ENCODE measurements at regions not wholly inside any gene's neighbourhood (a gene's known extent, or its start where the extent isn't known, plus 50 kb on each side); places are given as distances from the start of the nearest gene placed in this dataset.

GRCh38 chr2:103868396-103868795, 985.5 kb upstream of the POU3F3 start:
- TF ChIP-seq, protein P1, sequence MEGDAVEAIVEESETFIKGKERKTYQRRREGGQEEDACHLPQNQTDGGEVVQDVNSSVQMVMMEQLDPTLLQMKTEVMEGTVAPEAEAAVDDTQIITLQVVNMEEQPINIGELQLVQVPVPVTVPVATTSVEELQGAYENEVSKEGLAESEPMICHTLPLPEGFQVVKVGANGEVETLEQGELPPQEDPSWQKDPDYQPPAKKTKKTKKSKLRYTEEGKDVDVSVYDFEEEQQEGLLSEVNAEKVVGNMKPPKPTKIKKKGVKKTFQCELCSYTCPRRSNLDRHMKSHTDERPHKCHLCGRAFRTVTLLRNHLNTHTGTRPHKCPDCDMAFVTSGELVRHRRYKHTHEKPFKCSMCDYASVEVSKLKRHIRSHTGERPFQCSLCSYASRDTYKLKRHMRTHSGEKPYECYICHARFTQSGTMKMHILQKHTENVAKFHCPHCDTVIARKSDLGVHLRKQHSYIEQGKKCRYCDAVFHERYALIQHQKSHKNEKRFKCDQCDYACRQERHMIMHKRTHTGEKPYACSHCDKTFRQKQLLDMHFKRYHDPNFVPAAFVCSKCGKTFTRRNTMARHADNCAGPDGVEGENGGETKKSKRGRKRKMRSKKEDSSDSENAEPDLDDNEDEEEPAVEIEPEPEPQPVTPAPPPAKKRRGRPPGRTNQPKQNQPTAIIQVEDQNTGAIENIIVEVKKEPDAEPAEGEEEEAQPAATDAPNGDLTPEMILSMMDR (IDR thresholded peaks at IDR 0.05; ENCODE audit: borderline replicate concordance, extremely low read depth, low read length, poor library complexity, severe bottlenecking) = no peak
- TF ChIP-seq EZH2 (IDR thresholded peaks at IDR 0.05; ENCODE audit: borderline replicate concordance, low read depth, low read length, severe bottlenecking) = no peak
- ATAC-seq (ENCODE audit: insufficient read depth, low read depth) = no peak
- no peaks in the 10 kb centered on the region for H3K36me3 ChIP-seq (ENCODE audit: insufficient read depth, low read length)

DNA sequence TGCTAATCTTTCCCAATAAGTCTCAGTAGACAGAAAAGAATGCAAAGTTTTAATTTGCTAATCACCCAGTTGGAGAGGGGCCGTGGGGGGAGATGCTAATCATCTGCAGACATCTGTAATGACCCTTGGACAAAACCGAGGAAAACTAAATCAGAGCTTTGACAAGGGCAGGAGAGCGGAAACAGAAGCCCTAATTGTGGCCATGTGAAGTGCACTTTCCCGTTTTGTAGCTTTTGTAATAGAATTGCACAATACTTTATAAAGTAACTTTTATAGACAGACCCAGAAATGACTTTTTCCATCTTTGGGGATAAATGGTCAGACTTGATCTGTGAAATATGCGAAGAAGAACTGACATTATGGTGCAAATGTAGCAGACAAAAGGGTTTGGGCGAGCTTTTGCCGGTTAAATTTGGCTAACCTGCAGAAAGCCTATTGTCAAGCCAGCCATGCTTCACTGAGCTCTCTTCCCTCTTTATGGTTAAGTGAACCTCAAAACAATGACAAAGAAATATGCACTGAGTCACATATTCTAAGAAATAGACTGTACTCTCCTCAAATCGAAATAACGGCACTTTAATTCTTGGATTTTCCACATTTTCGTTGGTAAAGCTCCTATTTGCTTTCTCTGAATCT, 980.1 kb upstream of the POU3F3 start:
- ATAC-seq (ENCODE audit: insufficient read depth, low read depth) (no peak), DNase-seq (no peak)
- no peak overlapping the region for H3K4me2 ChIP-seq (ENCODE audit: insufficient read depth, low read length)
- H3K4me3 ChIP-seq (ENCODE audit: low read depth in 1 of 2, low read length in 2 of 2) = no peak overlapping the region
- no peaks in the 10 kb centered on the region for H3K79me2 ChIP-seq (ENCODE audit: insufficient read depth, low read length)
- H3K9me3 ChIP-seq (ENCODE audit: insufficient read depth, low read length, severe bottlenecking) = no peaks in the 10 kb centered on the region
- no peak overlapping the region for H3K9ac ChIP-seq (ENCODE audit: low read depth, low read length)
- no peak overlapping the region for H2AFZ ChIP-seq (ENCODE audit: low read depth, low read length)
- H3K36me3 ChIP-seq (ENCODE audit: insufficient read depth, low read length) = no peaks in the 10 kb centered on the region
- no peaks in the 10 kb centered on the region for H3K27me3 ChIP-seq (ENCODE audit: insufficient read depth, low read length, poor library complexity)
- no peak overlapping the region for H3K27ac ChIP-seq (ENCODE audit: low read length)
- no peaks in the 10 kb centered on the region for H3K4me1 ChIP-seq (ENCODE audit: insufficient read depth, low read length)
- H4K20me1 ChIP-seq (ENCODE audit: insufficient read depth, low read length) = no peaks in the 10 kb centered on the region
- no peak for TF ChIP-seq EZH2 (IDR thresholded peaks at IDR 0.05; ENCODE audit: borderline replicate concordance, low read depth, low read length, severe bottlenecking)
- TF ChIP-seq, protein P1 (IDR thresholded peaks at IDR 0.05; ENCODE audit: borderline replicate concordance, extremely low read depth, low read length, poor library complexity, severe bottlenecking) = no peak

More at GRCh38 chr2:103868396-103868795, 985.5 kb upstream of the POU3F3 start:
- Histone ChIP-seq H3K9me3 (ENCODE audit: insufficient read depth, low read length, severe bottlenecking) (no peaks in the 10 kb centered on the region), H3K9ac (ENCODE audit: low read depth, low read length) (no peak overlapping the region), H3K27ac (ENCODE audit: low read length) (no peak overlapping the region), H3K4me3 (ENCODE audit: low read depth in 1 of 2, low read length in 2 of 2) (no peak overlapping the region), H3K79me2 (ENCODE audit: insufficient read depth, low read length) (no peaks in the 10 kb centered on the region), H4K20me1 (ENCODE audit: insufficient read depth, low read length) (no peaks in the 10 kb centered on the region), H3K27me3 (ENCODE audit: insufficient read depth, low read length, poor library complexity) (no peaks in the 10 kb centered on the region), H3K4me2 (ENCODE audit: insufficient read depth, low read length) (no peak overlapping the region), H2AFZ (ENCODE audit: low read depth, low read length) (no peak overlapping the region), H3K4me1 (ENCODE audit: insufficient read depth, low read length) (no peaks in the 10 kb centered on the region)
- no peak for DNase-seq

DNA sequence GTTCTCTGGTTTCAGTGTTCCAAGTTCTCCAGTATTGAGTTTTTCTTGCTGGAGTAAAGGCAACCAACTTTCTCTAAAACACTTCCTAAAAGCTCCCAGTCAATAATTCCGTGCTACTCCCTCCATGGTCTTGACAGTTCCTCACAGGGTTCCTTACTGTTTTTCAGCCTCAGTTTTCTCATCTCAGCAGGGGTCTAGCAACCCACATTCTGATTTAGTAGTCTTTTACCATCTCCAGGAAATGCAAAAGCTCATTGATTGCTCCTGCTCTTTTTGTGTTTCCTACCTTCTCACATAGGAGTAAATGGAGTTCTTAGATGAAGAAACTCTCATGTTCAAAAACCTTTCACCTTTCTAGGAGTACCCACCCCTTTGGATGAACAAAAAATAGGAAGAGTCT, 978.8 kb upstream of the POU3F3 start:
- Histone ChIP-seq H3K27ac (ENCODE audit: low read length) (no peak overlapping the region), H3K9ac (ENCODE audit: low read depth, low read length) (no peak overlapping the region), H3K4me2 (ENCODE audit: insufficient read depth, low read length) (no peak overlapping the region), H3K4me3 (ENCODE audit: low read depth in 1 of 2, low read length in 2 of 2) (no peak overlapping the region), H3K79me2 (ENCODE audit: insufficient read depth, low read length) (no peaks in the 10 kb centered on the region), H3K27me3 (ENCODE audit: insufficient read depth, low read length, poor library complexity) (no peaks in the 10 kb centered on the region), H3K9me3 (ENCODE audit: insufficient read depth, low read length, severe bottlenecking) (no peaks in the 10 kb centered on the region), H4K20me1 (ENCODE audit: insufficient read depth, low read length) (no peaks in the 10 kb centered on the region), H3K4me1 (ENCODE audit: insufficient read depth, low read length) (no peaks in the 10 kb centered on the region), H2AFZ (ENCODE audit: low read depth, low read length) (no peak overlapping the region), H3K36me3 (ENCODE audit: insufficient read depth, low read length) (no peaks in the 10 kb centered on the region)
- ATAC-seq (ENCODE audit: insufficient read depth, low read depth) (no peak), DNase-seq (no peak)
- TF ChIP-seq, protein P1 (IDR thresholded peaks at IDR 0.05; ENCODE audit: borderline replicate concordance, extremely low read depth, low read length, poor library complexity, severe bottlenecking) = no peak
- no peak for TF ChIP-seq EZH2 (IDR thresholded peaks at IDR 0.05; ENCODE audit: borderline replicate concordance, low read depth, low read length, severe bottlenecking)
